Duodenal mucosa (tissue), 2 donors: ENCODE measurements at regions not wholly inside any gene's neighbourhood (a gene's known extent, or its start where the extent isn't known, plus 50 kb on each side); places are given as distances from the start of the nearest gene placed in this dataset.
"Not testable (repeated sequence)": the region's sequence is repeated elsewhere in the genome, so short reads cannot be mapped to it uniquely, and the experiment has no call there.

Experiments used
- H3K27ac ChIP-seq: one replicate; pipeline ENCODE4 v1.7.0; 2013; ENCODE audit warnings: low read depth, low read length
- H3K27me3 ChIP-seq, 2 donors: one replicate each; pipeline ENCODE4 v1.7.0; 2013; ENCODE audit warnings: low read length in 2 of 2, control low read depth in 1 of 2; ENCODE audit not compliant: insufficient read depth in 2 of 2, control insufficient read depth in 1 of 2
- H3K36me3 ChIP-seq, 2 donors: one replicate each; pipeline ENCODE4 v1.7.0; 2013; ENCODE audit warnings: low read length in 2 of 2, control low read depth in 1 of 2; ENCODE audit not compliant: insufficient read depth in 2 of 2, control insufficient read depth in 1 of 2
- H3K4me1 ChIP-seq, 2 donors: one replicate each; pipeline ENCODE4 v1.7.0; 2013; ENCODE audit warnings: low read length in 2 of 2, control low read depth in 1 of 2; ENCODE audit not compliant: insufficient read depth in 2 of 2, control insufficient read depth in 1 of 2
- H3K4me3 ChIP-seq, 2 donors: one replicate each; pipeline ENCODE4 v1.7.0; 2013; ENCODE audit warnings: low read length in 2 of 2, low read depth in 1 of 2
- H3K9ac ChIP-seq, 2 donors: one replicate each; pipeline ENCODE4 v1.7.0; 2013; ENCODE audit warnings: low read length in 2 of 2, low read depth in 1 of 2
- H3K9me3 ChIP-seq, 2 donors: one replicate each; pipeline ENCODE4 v1.7.0; 2013; ENCODE audit warnings: low read length in 2 of 2, control low read depth in 1 of 2; ENCODE audit not compliant: control insufficient read depth in 1 of 2

- no peaks in the 10 kb centered on the region for H3K36me3 ChIP-seq
- no peak overlapping the region for H3K4me3 ChIP-seq
- no peak overlapping the region for H3K9ac ChIP-seq
- no peaks in the 10 kb centered on the region for H3K9me3 ChIP-seq
- no peak overlapping the region for H3K27ac ChIP-seq
- no peaks in the 10 kb centered on the region for H3K4me1 ChIP-seq
- no peaks in the 10 kb centered on the region for H3K27me3 ChIP-seq
Measured at GRCh38 chr11:37926772-37927171, 1328.7 kb upstream of the RAG2 start.

GRCh38 chr11:37916331-37916730, 1318.3 kb upstream of the RAG2 start:
- Histone ChIP-seq H3K27ac (no peak overlapping the region), H3K4me3 (no peak overlapping the region), H3K4me1 (no peaks in the 10 kb centered on the region)

GRCh38 chr11:37914859-37915258, 1316.8 kb upstream of the RAG2 start:
- Histone ChIP-seq H3K27me3 (no peaks in the 10 kb centered on the region), H3K27ac (no peak overlapping the region), H3K36me3 (no peaks in the 10 kb centered on the region), H3K9ac (no peak overlapping the region), H3K4me1 (no peaks in the 10 kb centered on the region), H3K9me3 (no peaks in the 10 kb centered on the region), H3K4me3 (no peak overlapping the region)

More at GRCh38 chr11:37916331-37916730, 1318.3 kb upstream of the RAG2 start:
- Histone ChIP-seq H3K36me3 (no peaks in the 10 kb centered on the region), H3K27me3 (no peaks in the 10 kb centered on the region), H3K9ac (no peak overlapping the region), H3K9me3 (no peaks in the 10 kb centered on the region)

GRCh38 chr11:37908219-37908548, 1310.1 kb upstream of the RAG2 start:
- no peaks in the 10 kb centered on the region for H3K36me3 ChIP-seq
- no peaks in the 10 kb centered on the region for H3K27me3 ChIP-seq
- no peak overlapping the region for H3K4me3 ChIP-seq
- no peaks in the 10 kb centered on the region for H3K4me1 ChIP-seq
- no peak overlapping the region for H3K9ac ChIP-seq
- no peak overlapping the region for H3K27ac ChIP-seq
- peaks cover 0 to 2% of the 10 kb centered on the region in 2 donors for H3K9me3 ChIP-seq

GRCh38 chr11:37907436-37908218, 1309.6 kb upstream of the RAG2 start:
- H3K4me3 ChIP-seq, result no peak overlapping the region
- no peaks in the 10 kb centered on the region for H3K27me3 ChIP-seq
- peaks cover 0 to 2% of the 10 kb centered on the region in 2 donors for H3K9me3 ChIP-seq
- H3K27ac ChIP-seq, result no peak overlapping the region
- H3K36me3 ChIP-seq, result no peaks in the 10 kb centered on the region
- no peak overlapping the region for H3K9ac ChIP-seq
- H3K4me1 ChIP-seq, result no peaks in the 10 kb centered on the region

DNA sequence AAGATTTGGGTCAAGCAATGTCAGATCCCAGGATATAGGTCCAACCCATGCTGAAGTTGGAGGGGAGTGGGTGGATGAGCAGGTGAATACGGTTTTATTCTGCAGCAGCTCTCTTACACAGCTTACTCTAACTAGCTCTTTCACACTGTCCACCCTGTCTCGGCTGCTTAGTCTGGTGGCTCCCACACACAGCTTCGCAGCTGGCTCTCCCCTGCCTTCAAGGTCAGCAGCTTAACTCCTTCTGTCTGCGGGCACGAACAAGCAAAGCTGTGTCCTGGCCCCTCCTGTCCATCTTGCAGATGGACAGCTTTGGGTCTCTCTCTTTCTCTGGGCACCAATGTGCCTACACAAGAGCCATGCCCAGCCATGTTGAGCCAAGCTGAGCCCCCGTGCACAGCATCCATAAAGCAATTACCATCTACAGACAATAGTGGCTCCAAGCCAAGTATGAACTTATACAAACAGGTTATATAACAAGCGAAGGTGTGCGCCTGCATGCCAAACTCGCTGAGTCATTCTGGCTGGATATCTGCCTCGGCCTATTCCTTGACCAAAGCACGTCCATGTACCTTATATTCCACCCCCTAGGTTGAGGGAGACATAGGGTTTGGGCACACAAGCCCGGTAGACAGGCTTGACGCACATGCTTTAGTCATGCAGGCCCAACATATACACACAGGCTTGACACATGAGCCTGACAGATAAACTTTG, 1307.8 kb upstream of the RAG2 start:
- no peak overlapping the region for H3K27ac ChIP-seq
- H3K36me3 ChIP-seq, result no peaks in the 10 kb centered on the region
- no peaks in the 10 kb centered on the region for H3K4me1 ChIP-seq
- H3K9me3 ChIP-seq, result peaks cover 0 to 2% of the 10 kb centered on the region in 2 donors
- no peaks in the 10 kb centered on the region for H3K27me3 ChIP-seq
- H3K9ac ChIP-seq, result no peak overlapping the region
- no peak overlapping the region for H3K4me3 ChIP-seq

- H3K4me1 ChIP-seq, result no peaks in the 10 kb centered on the region
- no peak overlapping the region for H3K27ac ChIP-seq
- H3K4me3 ChIP-seq, result no peak overlapping the region
- H3K9me3 ChIP-seq, result peaks cover 7 to 10% of the 10 kb centered on the region in 2 donors
- H3K36me3 ChIP-seq, result no peaks in the 10 kb centered on the region
- no peaks in the 10 kb centered on the region for H3K27me3 ChIP-seq
- no peak overlapping the region for H3K9ac ChIP-seq
Measured at GRCh38 chr11:37896016-37896415, 1298.0 kb upstream of the RAG2 start.

GRCh38 chr11:37881741-37882140, 1283.7 kb upstream of the RAG2 start:
- no peak overlapping the region for H3K4me3 ChIP-seq
- no peaks in the 10 kb centered on the region for H3K4me1 ChIP-seq
- H3K27ac ChIP-seq, result no peak overlapping the region

GRCh38 chr11:37861671-37862070, 1263.6 kb upstream of the RAG2 start:
- H3K27ac ChIP-seq, result no peak overlapping the region

More at GRCh38 chr11:37881741-37882140, 1283.7 kb upstream of the RAG2 start:
- no peaks in the 10 kb centered on the region for H3K9me3 ChIP-seq
- no peaks in the 10 kb centered on the region for H3K27me3 ChIP-seq
- no peaks in the 10 kb centered on the region for H3K36me3 ChIP-seq
- no peak overlapping the region for H3K9ac ChIP-seq

DNA sequence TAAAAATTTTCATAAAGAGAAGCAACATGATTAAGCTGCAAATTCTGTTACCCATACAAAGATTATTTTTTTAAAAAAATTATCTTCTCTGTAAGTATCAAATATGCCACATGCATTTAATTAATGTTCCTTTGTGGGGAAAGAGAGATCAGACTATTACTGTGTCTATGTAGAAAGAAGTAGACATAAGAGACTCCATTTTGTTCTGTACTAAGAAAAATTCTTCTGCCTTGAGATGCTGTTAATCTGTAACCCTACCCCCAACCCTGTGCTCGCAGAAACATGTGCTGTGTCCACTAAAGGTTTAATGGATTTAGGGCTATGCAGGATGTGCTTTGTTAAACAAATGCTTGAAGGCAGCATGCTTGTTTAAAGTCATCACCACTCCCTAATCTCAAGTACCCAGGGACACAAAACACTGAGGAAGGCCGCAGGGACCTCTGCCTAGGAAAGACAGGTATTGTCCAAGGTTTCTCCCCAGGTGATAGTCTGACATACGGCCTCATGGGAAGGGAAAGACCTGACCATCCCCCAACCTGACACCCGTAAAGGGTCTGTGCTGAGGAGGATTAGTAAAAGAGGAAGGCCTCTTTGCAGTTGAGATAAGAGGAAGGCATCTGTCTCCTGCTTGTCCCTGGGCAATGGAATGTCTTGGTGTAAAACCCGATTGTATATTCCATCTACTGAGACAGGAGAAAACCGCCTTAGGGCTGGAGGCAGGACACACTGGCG, 1260.9 kb upstream of the RAG2 start:
- not testable (repeated sequence) for H3K9me3 ChIP-seq, H3K36me3 ChIP-seq

More at GRCh38 chr11:37861671-37862070, 1263.6 kb upstream of the RAG2 start:
- Histone ChIP-seq H3K4me3 (no peak overlapping the region), H3K4me1 (no peaks in the 10 kb centered on the region), H3K9ac (no peak overlapping the region), H3K9me3 (no peaks in the 10 kb centered on the region), H3K27me3 (no peaks in the 10 kb centered on the region), H3K36me3 (no peaks in the 10 kb centered on the region)

More for the DNA sequence above, 1260.9 kb upstream of the RAG2 start:
- H3K9ac ChIP-seq, H3K27ac ChIP-seq, H3K4me1 ChIP-seq, H3K4me3 ChIP-seq, H3K27me3 ChIP-seq: not testable (repeated sequence)
